ENCODE measurements at regions not wholly inside any gene's neighbourhood (a gene's known extent, or its start where the extent isn't known, plus 50 kb on each side); places are given as distances from the start of the nearest gene placed in this dataset.

- Histone ChIP-seq H3K4me1 (no peaks in the 10 kb centered on the region), H3K36me3 (no peaks in the 10 kb centered on the region), H3K27me3 (no peaks in the 10 kb centered on the region), H3K4me3 (no peak overlapping the region), H3K27ac (no peak overlapping the region), H3K9me3 (no peaks in the 10 kb centered on the region)
- DNase-seq, result no peak
- TF ChIP-seq POLR2A (IDR thresholded peaks at IDR 0.05), result no peak
- no peak for TF ChIP-seq CTCF (IDR thresholded peaks at IDR 0.05)
These were observed 430.2 kb upstream of the PIK3C3 start for GRCh38 chr18:41524674-41525470.

GRCh38 chr18:41517142-41517541, 437.9 kb upstream of the PIK3C3 start:
- no peak for DNase-seq
- no peak for TF ChIP-seq CTCF (IDR thresholded peaks at IDR 0.05)
- no peak for TF ChIP-seq POLR2A (IDR thresholded peaks at IDR 0.05)
- Histone ChIP-seq H3K27ac (no peak overlapping the region), H3K36me3 (no peaks in the 10 kb centered on the region), H3K4me3 (no peak overlapping the region), H3K4me1 (no peaks in the 10 kb centered on the region), H3K27me3 (no peaks in the 10 kb centered on the region), H3K9me3 (no peaks in the 10 kb centered on the region)

- Histone ChIP-seq H3K27ac (no peak overlapping the region), H3K9me3 (no peaks in the 10 kb centered on the region)
- TF ChIP-seq CTCF (IDR thresholded peaks at IDR 0.05) (no peak), POLR2A (IDR thresholded peaks at IDR 0.05) (no peak)
These were observed 441.6 kb upstream of the PIK3C3 start for GRCh38 chr18:41513438-41513837.

GRCh38 chr18:41504316-41504715, 450.7 kb upstream of the PIK3C3 start:
- no peaks in the 10 kb centered on the region for H3K27me3 ChIP-seq

More at GRCh38 chr18:41513438-41513837, 441.6 kb upstream of the PIK3C3 start:
- no peak overlapping the region for H3K4me3 ChIP-seq
- no peaks in the 10 kb centered on the region for H3K36me3 ChIP-seq
- no peaks in the 10 kb centered on the region for H3K27me3 ChIP-seq
- H3K4me1 ChIP-seq, result no peaks in the 10 kb centered on the region
- no peak for DNase-seq

GRCh38 chr18:41501848-41502247, 453.2 kb upstream of the PIK3C3 start:
- H3K4me3 ChIP-seq, result no peak overlapping the region
- DNase-seq, result no peak
- no peaks in the 10 kb centered on the region for H3K4me1 ChIP-seq
- H3K36me3 ChIP-seq, result no peaks in the 10 kb centered on the region
- H3K27ac ChIP-seq, result no peak overlapping the region
- no peaks in the 10 kb centered on the region for H3K27me3 ChIP-seq
- TF ChIP-seq CTCF (IDR thresholded peaks at IDR 0.05) (no peak), POLR2A (IDR thresholded peaks at IDR 0.05) (no peak)
- no peaks in the 10 kb centered on the region for H3K9me3 ChIP-seq

More at GRCh38 chr18:41504316-41504715, 450.7 kb upstream of the PIK3C3 start:
- TF ChIP-seq POLR2A (IDR thresholded peaks at IDR 0.05) (no peak), CTCF (IDR thresholded peaks at IDR 0.05) (no peak)
- Histone ChIP-seq H3K4me3 (no peak overlapping the region), H3K9me3 (no peaks in the 10 kb centered on the region), H3K4me1 (no peaks in the 10 kb centered on the region), H3K27ac (no peak overlapping the region), H3K36me3 (no peaks in the 10 kb centered on the region)
- no peak for DNase-seq

Data from Peyer's patch (tissue), 4 donors.